ENCODE measurements at regions not wholly inside any gene's neighbourhood (a gene's known extent, or its start where the extent isn't known, plus 50 kb on each side); places are given as distances from the start of the nearest gene placed in this dataset.

DNA sequence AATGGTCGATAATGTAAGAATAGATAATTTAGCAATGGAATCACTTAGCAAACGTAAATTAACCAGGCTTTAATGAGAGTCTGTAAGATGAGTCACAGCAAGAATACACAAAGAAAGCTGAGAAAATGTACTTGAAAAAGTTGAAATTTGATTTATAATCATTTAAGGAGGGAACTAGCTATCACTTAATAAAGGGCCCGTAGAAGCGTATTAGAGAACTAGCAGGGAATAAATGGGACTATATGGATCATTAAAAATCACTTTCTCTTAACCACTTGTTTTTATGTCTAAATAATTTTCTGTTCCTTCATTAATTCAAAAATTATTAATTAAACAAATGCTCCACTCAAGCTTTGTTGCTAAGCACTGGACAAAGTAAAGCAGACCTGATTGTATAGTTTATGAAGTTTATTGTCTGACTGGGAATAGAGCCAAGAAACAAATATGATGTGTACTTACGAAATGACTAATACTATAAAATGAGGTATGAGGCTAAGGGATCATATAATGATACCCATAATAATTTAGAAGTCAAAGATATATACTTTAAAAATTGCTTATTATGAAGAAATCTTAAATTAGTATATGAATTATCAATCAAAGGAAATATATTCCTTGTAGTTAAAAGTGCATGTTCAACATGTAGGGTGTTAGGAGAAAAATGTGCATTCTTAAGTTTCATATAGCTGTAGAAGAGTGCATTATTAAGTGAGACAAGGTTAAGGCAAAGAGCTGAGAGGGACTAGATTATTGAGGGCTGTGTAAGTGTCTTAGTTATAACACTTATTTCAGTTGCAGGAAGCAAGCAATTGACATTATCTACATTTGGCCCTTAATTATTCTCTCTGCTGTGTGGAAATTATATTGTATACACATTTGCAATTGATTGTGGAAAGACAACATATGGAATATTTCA lies 196.8 kb downstream of the PRDM9 start:
- TF ChIP-seq, protein P1, sequence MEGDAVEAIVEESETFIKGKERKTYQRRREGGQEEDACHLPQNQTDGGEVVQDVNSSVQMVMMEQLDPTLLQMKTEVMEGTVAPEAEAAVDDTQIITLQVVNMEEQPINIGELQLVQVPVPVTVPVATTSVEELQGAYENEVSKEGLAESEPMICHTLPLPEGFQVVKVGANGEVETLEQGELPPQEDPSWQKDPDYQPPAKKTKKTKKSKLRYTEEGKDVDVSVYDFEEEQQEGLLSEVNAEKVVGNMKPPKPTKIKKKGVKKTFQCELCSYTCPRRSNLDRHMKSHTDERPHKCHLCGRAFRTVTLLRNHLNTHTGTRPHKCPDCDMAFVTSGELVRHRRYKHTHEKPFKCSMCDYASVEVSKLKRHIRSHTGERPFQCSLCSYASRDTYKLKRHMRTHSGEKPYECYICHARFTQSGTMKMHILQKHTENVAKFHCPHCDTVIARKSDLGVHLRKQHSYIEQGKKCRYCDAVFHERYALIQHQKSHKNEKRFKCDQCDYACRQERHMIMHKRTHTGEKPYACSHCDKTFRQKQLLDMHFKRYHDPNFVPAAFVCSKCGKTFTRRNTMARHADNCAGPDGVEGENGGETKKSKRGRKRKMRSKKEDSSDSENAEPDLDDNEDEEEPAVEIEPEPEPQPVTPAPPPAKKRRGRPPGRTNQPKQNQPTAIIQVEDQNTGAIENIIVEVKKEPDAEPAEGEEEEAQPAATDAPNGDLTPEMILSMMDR (IDR thresholded peaks at IDR 0.05): no peak
- TF ChIP-seq POLR2A (IDR thresholded peaks at IDR 0.05): no peak

Data from lower leg skin (tissue), 3 donors.